ENCODE measurements at regions not wholly inside any gene's neighbourhood (a gene's known extent, or its start where the extent isn't known, plus 50 kb on each side); places are given as distances from the start of the nearest gene placed in this dataset.

DNA sequence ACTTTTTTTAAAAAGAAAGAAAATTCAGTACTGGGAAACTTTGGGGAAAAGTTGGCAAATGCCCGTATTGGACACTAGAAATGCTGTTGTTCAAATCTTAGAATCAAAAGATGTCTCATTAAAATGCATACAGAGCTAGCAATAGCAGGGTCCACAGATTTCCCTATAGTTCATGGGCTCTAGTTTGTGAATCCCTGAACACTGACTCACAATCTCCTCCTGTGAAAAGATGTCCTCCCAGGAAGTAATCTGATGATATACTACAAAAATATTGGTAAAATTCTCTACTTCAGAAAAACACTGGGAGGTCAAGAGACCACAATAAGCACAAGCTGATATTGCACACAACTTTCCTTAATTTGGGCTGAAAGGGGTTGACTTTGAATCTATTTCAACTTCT is 568.4 kb upstream of the ZNF385D start (continued):
- TF ChIP-seq, protein P1, sequence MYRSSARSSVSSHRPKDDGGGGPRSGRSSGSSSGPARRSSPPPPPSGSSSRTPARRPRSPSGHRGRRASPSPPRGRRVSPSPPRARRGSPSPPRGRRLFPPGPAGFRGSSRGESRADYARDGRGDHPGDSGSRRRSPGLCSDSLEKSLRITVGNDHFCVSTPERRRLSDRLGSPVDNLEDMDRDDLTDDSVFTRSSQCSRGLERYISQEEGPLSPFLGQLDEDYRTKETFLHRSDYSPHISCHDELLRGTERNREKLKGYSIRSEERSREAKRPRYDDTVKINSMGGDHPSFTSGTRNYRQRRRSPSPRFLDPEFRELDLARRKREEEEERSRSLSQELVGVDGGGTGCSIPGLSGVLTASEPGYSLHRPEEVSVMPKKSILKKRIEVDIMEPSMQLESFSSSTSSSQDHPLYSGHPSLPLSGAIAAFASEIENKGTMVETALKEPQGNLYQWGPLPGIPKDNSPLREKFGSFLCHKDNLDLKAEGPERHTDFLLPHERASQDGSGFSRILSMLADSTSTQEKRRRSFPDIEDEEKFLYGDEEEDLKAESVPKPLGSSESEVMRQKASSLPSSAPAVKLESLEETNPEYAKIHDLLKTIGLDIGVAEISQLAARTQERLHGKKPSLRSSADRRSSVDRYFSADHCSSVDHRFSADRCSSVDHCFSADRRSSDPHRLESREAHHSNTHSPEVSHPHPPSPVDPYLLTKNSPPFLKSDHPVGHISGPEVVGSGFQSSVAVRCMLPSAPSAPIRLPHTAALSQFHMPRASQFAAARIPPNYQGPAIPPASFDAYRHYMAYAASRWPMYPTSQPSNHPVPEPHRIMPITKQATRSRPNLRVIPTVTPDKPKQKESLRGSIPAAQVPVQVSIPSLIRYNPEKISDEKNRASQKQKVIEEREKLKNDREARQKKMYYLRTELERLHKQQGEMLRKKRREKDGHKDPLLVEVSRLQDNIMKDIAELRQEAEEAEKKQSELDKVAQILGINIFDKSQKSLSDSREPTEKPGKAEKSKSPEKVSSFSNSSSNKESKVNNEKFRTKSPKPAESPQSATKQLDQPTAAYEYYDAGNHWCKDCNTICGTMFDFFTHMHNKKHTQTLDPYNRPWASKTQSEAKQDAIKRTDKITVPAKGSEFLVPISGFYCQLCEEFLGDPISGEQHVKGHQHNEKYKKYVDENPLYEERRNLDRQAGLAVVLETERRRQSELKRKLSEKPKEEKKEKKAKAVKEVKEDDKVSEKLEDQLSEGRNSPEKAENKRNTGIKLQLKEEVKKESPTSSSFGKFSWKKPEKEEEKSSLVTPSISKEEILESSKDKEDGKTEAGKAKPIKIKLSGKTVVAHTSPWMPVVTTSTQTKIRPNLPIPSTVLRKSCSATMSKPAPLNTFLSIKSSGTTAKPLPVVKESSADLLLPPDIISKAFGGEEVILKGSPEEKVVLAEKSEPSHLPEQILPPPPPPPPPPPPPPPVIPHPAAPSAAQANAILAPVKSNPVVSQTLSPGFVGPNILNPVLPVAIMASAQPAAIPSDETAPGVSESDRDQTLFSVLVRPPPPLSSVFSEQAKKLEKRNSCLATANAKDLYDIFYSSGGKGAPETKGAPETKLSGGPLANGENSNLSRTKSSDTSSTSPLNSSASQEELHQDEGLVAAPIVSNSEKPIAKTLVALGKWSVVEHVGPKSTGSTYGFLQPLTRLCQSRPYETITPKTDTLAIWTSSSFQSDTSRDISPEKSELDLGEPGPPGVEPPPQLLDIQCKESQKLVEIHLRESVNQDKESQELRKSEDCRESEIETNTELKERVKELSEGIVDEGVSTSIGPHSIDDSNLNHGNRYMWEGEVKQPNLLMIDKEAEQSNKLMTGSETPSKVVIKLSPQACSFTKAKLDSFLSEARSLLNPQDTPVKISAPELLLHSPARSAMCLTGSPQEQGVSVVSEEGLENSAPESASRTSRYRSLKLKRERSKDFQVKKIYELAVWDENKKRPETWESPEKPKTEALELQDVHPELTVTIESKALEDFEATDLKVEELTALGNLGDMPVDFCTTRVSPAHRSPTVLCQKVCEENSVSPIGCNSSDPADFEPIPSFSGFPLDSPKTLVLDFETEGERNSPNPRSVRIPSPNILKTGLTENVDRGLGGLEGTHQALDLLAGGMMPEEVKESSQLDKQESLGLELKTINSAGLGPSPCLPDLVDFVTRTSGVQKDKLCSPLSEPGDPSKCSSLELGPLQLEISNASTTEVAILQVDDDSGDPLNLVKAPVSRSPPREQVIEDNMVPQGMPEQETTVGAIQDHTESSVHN (IDR thresholded peaks at IDR 0.05; ENCODE audit: borderline replicate concordance in 1 of 2, low read depth in 1 of 2): no peak
- TF ChIP-seq E2F1 (CRISPR knock-in tag; IDR thresholded peaks at IDR 0.05) (no peak), NR4A1 (CRISPR knock-in tag; IDR thresholded peaks at IDR 0.05) (no peak), NR4A1 (tag; IDR thresholded peaks at IDR 0.05) (no peak), ZFX (CRISPR knock-in tag; IDR thresholded peaks at IDR 0.05) (no peak), SNIP1 (IDR thresholded peaks at IDR 0.05; ENCODE audit: low read depth) (no peak), FOXA1 (IDR thresholded peaks at IDR 0.05; ENCODE audit: borderline replicate concordance) (no peak), ETV6 (IDR thresholded peaks at IDR 0.05; ENCODE audit: borderline replicate concordance in 1 of 2, low read depth in 2 of 2, low read length in 1 of 2) (no peak), ETV6 (CRISPR knock-in tag; IDR thresholded peaks at IDR 0.05; ENCODE audit: borderline replicate concordance) (no peak), HEY1 (CRISPR knock-in tag; IDR thresholded peaks at IDR 0.05; ENCODE audit: borderline replicate concordance) (no peak), ARID4B (CRISPR knock-in tag; IDR thresholded peaks at IDR 0.05) (no peak), ZFP36 (IDR thresholded peaks at IDR 0.05; ENCODE audit: low read depth, low read length, partially characterized antibody) (no peak)
- TF ChIP-seq, protein P2, sequence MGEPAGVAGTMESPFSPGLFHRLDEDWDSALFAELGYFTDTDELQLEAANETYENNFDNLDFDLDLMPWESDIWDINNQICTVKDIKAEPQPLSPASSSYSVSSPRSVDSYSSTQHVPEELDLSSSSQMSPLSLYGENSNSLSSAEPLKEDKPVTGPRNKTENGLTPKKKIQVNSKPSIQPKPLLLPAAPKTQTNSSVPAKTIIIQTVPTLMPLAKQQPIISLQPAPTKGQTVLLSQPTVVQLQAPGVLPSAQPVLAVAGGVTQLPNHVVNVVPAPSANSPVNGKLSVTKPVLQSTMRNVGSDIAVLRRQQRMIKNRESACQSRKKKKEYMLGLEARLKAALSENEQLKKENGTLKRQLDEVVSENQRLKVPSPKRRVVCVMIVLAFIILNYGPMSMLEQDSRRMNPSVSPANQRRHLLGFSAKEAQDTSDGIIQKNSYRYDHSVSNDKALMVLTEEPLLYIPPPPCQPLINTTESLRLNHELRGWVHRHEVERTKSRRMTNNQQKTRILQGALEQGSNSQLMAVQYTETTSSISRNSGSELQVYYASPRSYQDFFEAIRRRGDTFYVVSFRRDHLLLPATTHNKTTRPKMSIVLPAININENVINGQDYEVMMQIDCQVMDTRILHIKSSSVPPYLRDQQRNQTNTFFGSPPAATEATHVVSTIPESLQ (CRISPR knock-in tag; IDR thresholded peaks at IDR 0.05): no peak
